ENCODE measurements at regions not wholly inside any gene's neighbourhood (a gene's known extent, or its start where the extent isn't known, plus 50 kb on each side); places are given as distances from the start of the nearest gene placed in this dataset.
"Not testable (repeated sequence)": the region's sequence is repeated elsewhere in the genome, so short reads cannot be mapped to it uniquely, and the experiment has no call there.

- Histone ChIP-seq H3K36me3 (no peaks in the 10 kb centered on the region), H3K27ac (no peak overlapping the region), H3K9me3 (no peaks in the 10 kb centered on the region), H3K27me3 (no peaks in the 10 kb centered on the region), H3K4me1 (no peaks in the 10 kb centered on the region), H3K4me3 (no peak overlapping the region)
- in situ Hi-C loops (cut with MboI; ENCODE audit: low pct_ligation_motif_present in 1 of 4, low pct_unique_long_range_greater_than_20kb in 1 of 4, low sequenced_read_pairs in 3 of 4): no loop called here
- no peak for DNase-seq
- TF ChIP-seq CTCF (IDR thresholded peaks at IDR 0.05) (no peak), EP300 (IDR thresholded peaks at IDR 0.05; ENCODE audit: low read depth) (no peak), POLR2AphosphoS5 (IDR thresholded peaks at IDR 0.05) (no peak), POLR2A (IDR thresholded peaks at IDR 0.05) (no peak)
- intact Hi-C loops (cut with DNase I; ENCODE audit: low total_unique reads): no loop called here
Measured at GRCh38 chr10:21130108-21130507, 233.0 kb upstream of the NEBL start.

- H3K27me3 ChIP-seq: no peaks in the 10 kb centered on the region
- no peak for DNase-seq
- intact Hi-C loops (cut with DNase I; ENCODE audit: low total_unique reads): no loop called here
- no peaks in the 10 kb centered on the region for H3K9me3 ChIP-seq
- H3K4me3 ChIP-seq: no peak overlapping the region
- no peak for TF ChIP-seq EP300 (IDR thresholded peaks at IDR 0.05; ENCODE audit: low read depth)
- TF ChIP-seq POLR2A (IDR thresholded peaks at IDR 0.05): no peak
- TF ChIP-seq POLR2AphosphoS5 (IDR thresholded peaks at IDR 0.05): no peak
- no peak for TF ChIP-seq CTCF (IDR thresholded peaks at IDR 0.05)
- in situ Hi-C loops (cut with MboI; ENCODE audit: low pct_ligation_motif_present in 1 of 4, low pct_unique_long_range_greater_than_20kb in 1 of 4, low sequenced_read_pairs in 3 of 4): no loop called here
- H3K4me1 ChIP-seq: no peaks in the 10 kb centered on the region
- no peak overlapping the region for H3K27ac ChIP-seq
- no peaks in the 10 kb centered on the region for H3K36me3 ChIP-seq
- WGBS, 2 donors (ENCODE audit: low coverage in 1 of 2): 70 to 76% methylated on average over 9 to 10 of the region's 10 CpGs
Measured at GRCh38 chr10:21125471-21126228, 228.5 kb upstream of the NEBL start.

GRCh38 chr10:21122907-21123306, 225.8 kb upstream of the NEBL start:
- H3K27me3 ChIP-seq: no peaks in the 10 kb centered on the region
- in situ Hi-C loops (cut with MboI; ENCODE audit: low pct_ligation_motif_present in 1 of 4, low pct_unique_long_range_greater_than_20kb in 1 of 4, low sequenced_read_pairs in 3 of 4) (no loop called here), intact Hi-C loops (cut with DNase I; ENCODE audit: low total_unique reads) (no loop called here)
- no peak for TF ChIP-seq CTCF (IDR thresholded peaks at IDR 0.05)
- H3K27ac ChIP-seq: no peak overlapping the region
- H3K9me3 ChIP-seq: no peaks in the 10 kb centered on the region
- no peak for DNase-seq
- no peaks in the 10 kb centered on the region for H3K36me3 ChIP-seq
- H3K4me3 ChIP-seq: no peak overlapping the region
- H3K4me1 ChIP-seq: no peaks in the 10 kb centered on the region

- H3K4me3 ChIP-seq; H3K27me3 ChIP-seq; H3K4me1 ChIP-seq; DNase-seq; H3K27ac ChIP-seq; H3K9me3 ChIP-seq; H3K36me3 ChIP-seq; in situ Hi-C loops (cut with MboI; ENCODE audit: low pct_ligation_motif_present in 1 of 4, low pct_unique_long_range_greater_than_20kb in 1 of 4, low sequenced_read_pairs in 3 of 4); intact Hi-C loops (cut with DNase I; ENCODE audit: low total_unique reads): not testable (repeated sequence)
- 86 to 100% methylated on average over 1 to 3 of the region's 3 CpGs for WGBS, 2 donors (ENCODE audit: low coverage in 1 of 2)
Measured at GRCh38 chr10:21121822-21122221, 224.7 kb upstream of the NEBL start.

GRCh38 chr10:21114683-21115082, 217.6 kb upstream of the NEBL start:
- whole genome bisulfite sequencing, 2 donors (ENCODE audit: low coverage in 1 of 2): 84 to 88% methylated on average over 4 of the region's 4 CpGs
- no peaks in the 10 kb centered on the region for H3K4me1 ChIP-seq
- no peak for DNase-seq

More at GRCh38 chr10:21114683-21115082, 217.6 kb upstream of the NEBL start:
- H3K36me3 ChIP-seq: no peaks in the 10 kb centered on the region
- TF ChIP-seq POLR2A (IDR thresholded peaks at IDR 0.05): no peak
- TF ChIP-seq CTCF (IDR thresholded peaks at IDR 0.05): no peak
- no peak for TF ChIP-seq POLR2AphosphoS5 (IDR thresholded peaks at IDR 0.05)
- no peak for TF ChIP-seq EP300 (IDR thresholded peaks at IDR 0.05; ENCODE audit: low read depth)
- H3K9me3 ChIP-seq: no peaks in the 10 kb centered on the region
- no peaks in the 10 kb centered on the region for H3K27me3 ChIP-seq
- H3K27ac ChIP-seq: no peak overlapping the region
- in situ Hi-C loops (cut with MboI; ENCODE audit: low pct_ligation_motif_present in 1 of 4, low pct_unique_long_range_greater_than_20kb in 1 of 4, low sequenced_read_pairs in 3 of 4): no loop called here
- no peak overlapping the region for H3K4me3 ChIP-seq
- intact Hi-C loops (cut with DNase I; ENCODE audit: low total_unique reads): no loop called here
